EH (cell line): ENCODE measurements at regions not wholly inside any gene's neighbourhood (a gene's known extent, or its start where the extent isn't known, plus 50 kb on each side); places are given as distances from the start of the nearest gene placed in this dataset.
"Not testable (repeated sequence)": the region's sequence is repeated elsewhere in the genome, so short reads cannot be mapped to it uniquely, and the experiment has no call there.

ENCODE experiments used
- DNase-seq: peaks from one replicate; pipeline ENCODE4 v3.0.0-alpha.2; 2015; ENCODE audit warnings: low read depth

- DNase-seq, result no peak
Observed at GRCh38 chr4:187910741-187911140, 84.8 kb upstream of the ZFP42 start.

- not testable (repeated sequence) for DNase-seq
Observed at GRCh38 chr4:187915406-187915805, 80.2 kb upstream of the ZFP42 start.

GRCh38 chr4:187919966-187920365 lies 75.6 kb upstream of the ZFP42 start:
- no peak for DNase-seq

- no peak for DNase-seq
Observed at GRCh38 chr4:187921946-187922623, 73.5 kb upstream of the ZFP42 start.

- DNase-seq, result no peak
Observed at GRCh38 chr4:187929024-187929423, 66.5 kb upstream of the ZFP42 start.

GRCh38 chr4:187934766-187935165 lies 60.8 kb upstream of the ZFP42 start:
- no peak for DNase-seq

GRCh38 chr4:187937557-187937956 lies 58.0 kb upstream of the ZFP42 start:
- DNase-seq, result no peak

GRCh38 chr4:187940299-187940698 lies 55.3 kb upstream of the ZFP42 start:
- no peak for DNase-seq

- no peak for DNase-seq
Observed at GRCh38 chr4:187942968-187943367, 52.6 kb upstream of the ZFP42 start.

- DNase-seq, result no peak
Observed at GRCh38 chr4:187944179-187944578, 51.4 kb upstream of the ZFP42 start.
